Upper lobe of left lung (tissue), 4 donors: ENCODE measurements at regions not wholly inside any gene's neighbourhood (a gene's known extent, or its start where the extent isn't known, plus 50 kb on each side); places are given as distances from the start of the nearest gene placed in this dataset.

Source experiments
- CTCF ChIP-seq, 6 experiments: fragments of 450-650 bp in 4 of 6; fragments of 200-600 bp in 2 of 6; sonication (generic) in 2 of 6; IDR thresholded peaks; one replicate each; pipeline ENCODE4 v1.5.1; 2016 to 2019; ENCODE audit warnings: antibody characterized with exemption in 6 of 6
- POLR2A ChIP-seq, 4 donors: fragments of 450-650 bp; IDR thresholded peaks; one replicate each; pipeline ENCODE4 v1.5.1; 2016 to 2017; ENCODE audit warnings: antibody characterized with exemption in 4 of 4, mild to moderate bottlenecking in 2 of 4

- TF ChIP-seq POLR2A (IDR thresholded peaks at IDR 0.05) (no peak), CTCF (IDR thresholded peaks at IDR 0.05) (no peak)
Measured at GRCh38 chr4:73676861-73677323, 56.7 kb upstream of the RASSF6 start.
